Erythroblast (primary cell): ENCODE measurements at regions not wholly inside any gene's neighbourhood (a gene's known extent, or its start where the extent isn't known, plus 50 kb on each side); places are given as distances from the start of the nearest gene placed in this dataset.

ENCODE experiments used
- GATA1 ChIP-seq: IDR thresholded peaks from 2 replicates; pipeline ENCODE4 v1.6.1; 2011; ENCODE audit warnings: low read depth, mild to moderate bottlenecking, control low read depth, low read length, moderate library complexity
- POLR2A ChIP-seq: IDR thresholded peaks from 2 replicates; pipeline ENCODE4 v1.6.1; 2011; ENCODE audit warnings: mild to moderate bottlenecking, low read length

DNA sequence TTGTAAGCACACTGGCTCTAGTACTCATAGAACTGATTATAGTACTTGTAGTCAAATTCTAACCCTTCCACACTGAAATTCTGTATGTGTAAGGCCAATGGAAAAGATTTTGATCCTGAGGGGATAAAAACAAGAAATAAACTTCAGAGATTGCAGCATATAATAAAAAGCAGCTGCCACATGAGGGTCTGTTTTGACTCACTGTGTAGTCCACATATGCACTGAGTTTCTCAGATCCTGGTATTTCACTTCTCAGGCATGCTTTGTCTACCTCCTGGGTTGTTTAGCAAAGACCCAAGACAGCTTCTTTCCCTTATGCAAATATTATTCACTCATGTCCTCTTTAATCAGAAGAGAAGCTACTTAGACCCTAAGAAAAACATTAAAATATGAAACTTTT lies 71.1 kb upstream of the SLC5A12 start:
- TF ChIP-seq POLR2A (no peak), GATA1 (no peak)
